Muscle of leg (tissue), 3 donors: ENCODE measurements at regions not wholly inside any gene's neighbourhood (a gene's known extent, or its start where the extent isn't known, plus 50 kb on each side); places are given as distances from the start of the nearest gene placed in this dataset.

Experiments
- DNase-seq: peaks from one replicate; pipeline ENCODE4 v3.0.0; 2013
- H3K27ac ChIP-seq: one replicate; pipeline ENCODE4 v1.5.1; 2013; ENCODE audit warnings: mild to moderate bottlenecking, low read length, control low read depth
- H3K27me3 ChIP-seq: one replicate; pipeline ENCODE4 v1.6.1; 2013; ENCODE audit warnings: low read length; ENCODE audit not compliant: control insufficient read depth, insufficient read depth
- H3K36me3 ChIP-seq: one replicate; pipeline ENCODE4 v1.6.1; 2013; ENCODE audit warnings: low read length; ENCODE audit not compliant: control insufficient read depth, insufficient read depth
- H3K4me1 ChIP-seq: one replicate; pipeline ENCODE4 v1.6.1; 2013; ENCODE audit warnings: low read length; ENCODE audit not compliant: control insufficient read depth, insufficient read depth
- H3K4me3 ChIP-seq: one replicate; pipeline ENCODE4 v1.5.1; 2013; ENCODE audit warnings: low read length, control low read depth
- H3K9me3 ChIP-seq: replicated peaks from 2 replicates; pipeline ENCODE4 v1.6.1; 2013; ENCODE audit warnings: low read depth, low read length; ENCODE audit not compliant: control insufficient read depth
- WGBS: methylation state at CpG from one replicate; pipeline ENCODE4 v1.1.5; 2013; ENCODE audit warnings: missing lambda C conversion rate; ENCODE audit not compliant: insufficient coverage; 5-methylcytosine and 5-hydroxymethylcytosine counted together

DNA sequence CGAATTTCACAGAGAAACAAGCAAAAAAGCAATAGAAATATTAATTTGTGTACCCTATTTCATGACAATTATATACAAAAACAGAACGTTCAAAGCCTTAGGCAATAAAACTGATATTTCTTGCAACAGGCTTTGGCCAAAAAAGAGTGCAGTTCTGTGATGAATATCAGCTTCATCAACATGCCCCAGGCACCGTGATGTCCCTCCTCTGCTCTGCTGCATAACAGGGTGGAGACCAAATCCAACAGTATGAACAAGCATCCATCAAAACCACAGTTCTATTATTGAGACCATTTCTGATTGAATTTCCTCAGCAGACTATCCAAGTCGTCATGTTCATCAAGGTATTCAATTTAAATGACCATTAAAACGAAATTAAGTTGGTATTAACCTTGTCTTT, 722.6 kb upstream of the NRSN1 start:
- 75% methylated on average over 2 of the region's 5 CpGs for WGBS
- Histone ChIP-seq H3K4me1 (no peaks in the 10 kb centered on the region), H3K4me3 (no peak overlapping the region), H3K9me3 (no peaks in the 10 kb centered on the region), H3K36me3 (no peaks in the 10 kb centered on the region), H3K27ac (no peak overlapping the region), H3K27me3 (no peaks in the 10 kb centered on the region)
- DNase-seq, result no peak

DNA sequence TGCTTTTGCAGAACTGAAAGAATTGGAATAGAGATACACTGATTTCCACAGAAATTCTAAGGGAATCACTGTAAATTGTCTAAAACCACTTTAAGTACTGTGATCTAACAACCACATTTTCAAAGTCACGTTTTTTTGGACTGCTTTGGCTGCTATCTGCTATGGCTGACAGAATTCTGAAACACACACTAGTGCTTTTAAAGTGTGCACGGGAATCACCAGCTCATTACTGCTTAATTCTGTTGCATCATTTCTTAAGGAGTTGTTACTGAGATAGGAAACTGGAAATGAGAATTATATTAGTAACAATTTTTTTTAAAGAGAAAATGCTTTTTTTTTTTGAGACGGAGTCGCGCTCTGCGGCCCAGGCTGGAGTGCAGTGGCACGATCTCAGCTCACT, 716.5 kb upstream of the NRSN1 start:
- Histone ChIP-seq H3K4me1 (no peaks in the 10 kb centered on the region), H3K27me3 (no peaks in the 10 kb centered on the region), H3K27ac (no peak overlapping the region), H3K36me3 (no peaks in the 10 kb centered on the region), H3K9me3 (no peaks in the 10 kb centered on the region), H3K4me3 (no peak overlapping the region)
- 40% methylated on average over 1 of the region's 7 CpGs for WGBS
- no peak for DNase-seq

DNA sequence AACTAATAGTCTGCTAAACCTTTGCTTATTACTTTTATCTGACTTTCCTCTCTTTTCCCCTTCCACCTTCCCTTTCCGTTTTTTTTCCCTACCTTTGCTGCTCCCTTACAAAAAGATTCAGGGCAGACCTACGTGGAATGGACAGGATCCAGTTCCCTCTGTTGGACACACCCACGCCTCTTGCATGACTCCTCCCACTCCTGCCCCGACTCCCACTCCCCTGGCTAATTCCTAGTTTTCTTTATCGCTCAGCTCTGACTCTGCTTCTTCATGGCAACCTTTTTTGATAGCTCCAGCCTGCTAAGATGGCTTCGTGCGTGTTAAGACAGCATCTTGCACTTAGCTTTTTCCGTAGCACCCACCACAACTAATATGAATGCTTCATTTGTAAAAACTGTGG, 715.6 kb upstream of the NRSN1 start:
- Histone ChIP-seq H3K36me3 (no peaks in the 10 kb centered on the region), H3K4me1 (no peaks in the 10 kb centered on the region)
- WGBS, result 86% methylated on average over 8 of the region's 8 CpGs

GRCh38 chr6:23412770-23413169, 713.2 kb upstream of the NRSN1 start:
- Histone ChIP-seq H3K4me1 (no peaks in the 10 kb centered on the region), H3K27ac (no peak overlapping the region), H3K9me3 (no peaks in the 10 kb centered on the region), H3K27me3 (no peaks in the 10 kb centered on the region), H3K4me3 (no peak overlapping the region), H3K36me3 (no peaks in the 10 kb centered on the region)
- DNase-seq, result no peak

More for the DNA sequence above, 715.6 kb upstream of the NRSN1 start:
- Histone ChIP-seq H3K27ac (no peak overlapping the region), H3K9me3 (no peaks in the 10 kb centered on the region), H3K27me3 (no peaks in the 10 kb centered on the region), H3K4me3 (no peak overlapping the region)
- DNase-seq, result no peak

DNA sequence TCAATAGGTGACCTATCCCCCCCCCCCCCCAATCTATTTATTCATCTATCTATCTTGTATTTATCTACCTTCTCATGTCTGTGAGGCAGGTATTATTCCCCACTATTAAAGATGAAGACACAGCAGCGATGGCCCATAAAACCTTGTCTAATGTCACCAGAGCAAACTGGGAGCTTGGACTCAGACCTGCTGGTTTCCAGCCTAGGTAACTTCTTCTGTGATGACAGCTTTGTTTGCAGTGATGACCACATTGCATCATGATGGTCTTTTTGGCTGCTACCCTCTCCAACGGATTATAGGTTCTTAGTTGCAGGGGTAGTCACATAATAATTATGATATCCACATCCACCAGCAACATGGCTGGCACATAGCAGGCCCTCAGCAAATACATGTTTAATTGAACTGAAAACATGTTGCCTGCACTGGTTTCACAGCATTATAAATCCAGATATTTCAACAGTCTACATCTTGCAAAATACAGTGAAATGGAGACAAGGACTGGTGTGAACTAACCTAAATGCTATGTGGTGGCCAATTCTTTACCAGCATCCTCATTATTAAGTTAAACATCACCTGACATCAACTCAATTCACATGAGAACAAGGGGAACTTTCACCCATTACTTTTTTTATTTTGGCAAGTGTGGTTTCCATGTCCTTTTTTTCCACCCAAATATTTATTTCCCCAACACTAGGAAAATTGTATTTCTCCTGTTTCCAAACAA, 712.5 kb upstream of the NRSN1 start:
- H3K27ac ChIP-seq, result peak overlapping the region; percentile 16
- no peak for DNase-seq
- H3K4me3 ChIP-seq, result no peak overlapping the region
- no peaks in the 10 kb centered on the region for H3K27me3 ChIP-seq
- H3K4me1 ChIP-seq, result no peaks in the 10 kb centered on the region
- no peaks in the 10 kb centered on the region for H3K9me3 ChIP-seq
- H3K36me3 ChIP-seq, result no peaks in the 10 kb centered on the region
- 100% methylated on average over 1 of the region's 2 CpGs for WGBS

- Histone ChIP-seq H3K27ac (peak overlapping the region; percentile 16), H3K4me1 (no peaks in the 10 kb centered on the region), H3K9me3 (no peaks in the 10 kb centered on the region), H3K4me3 (no peak overlapping the region), H3K36me3 (no peaks in the 10 kb centered on the region), H3K27me3 (no peaks in the 10 kb centered on the region)
- DNase-seq, result peak; percentile 87
- WGBS, result no CpG with 5 or more reads among the region's 2 CpGs
Observed at GRCh38 chr6:23414051-23414445, 712.0 kb upstream of the NRSN1 start.

DNA sequence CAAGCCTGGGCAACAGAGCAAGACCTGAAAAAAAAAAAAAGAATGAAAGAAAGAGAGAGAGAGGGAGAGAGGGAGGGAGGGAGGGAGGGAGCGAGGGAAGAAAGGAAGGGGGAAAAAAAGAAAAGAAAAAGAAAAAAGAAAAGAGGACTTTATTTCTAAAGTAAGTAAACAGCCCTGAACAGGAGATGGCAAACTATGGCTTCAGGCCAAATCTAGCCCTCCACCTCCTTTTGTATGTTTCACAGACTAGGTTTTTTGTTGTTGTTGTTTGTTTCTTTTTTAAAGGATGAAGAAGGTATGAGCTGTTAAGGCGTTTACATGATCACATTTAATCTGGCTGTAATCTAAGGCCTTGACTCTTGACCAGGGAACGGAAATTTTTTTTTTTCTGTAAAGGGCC, 711.1 kb upstream of the NRSN1 start:
- WGBS, result no CpG with 5 or more reads among the region's 3 CpGs
- no peak for DNase-seq
- Histone ChIP-seq H3K36me3 (no peaks in the 10 kb centered on the region), H3K4me3 (no peak overlapping the region), H3K9me3 (no peaks in the 10 kb centered on the region), H3K4me1 (no peaks in the 10 kb centered on the region), H3K27ac (no peak overlapping the region), H3K27me3 (no peaks in the 10 kb centered on the region)

GRCh38 chr6:23415819-23416427, 710.1 kb upstream of the NRSN1 start:
- no peaks in the 10 kb centered on the region for H3K4me1 ChIP-seq
- WGBS, result 92% methylated on average over 5 of the region's 5 CpGs
- H3K27me3 ChIP-seq, result no peaks in the 10 kb centered on the region
- H3K36me3 ChIP-seq, result no peaks in the 10 kb centered on the region
- H3K9me3 ChIP-seq, result no peaks in the 10 kb centered on the region
- no peak overlapping the region for H3K27ac ChIP-seq
- no peak overlapping the region for H3K4me3 ChIP-seq
- DNase-seq, result no peak

DNA sequence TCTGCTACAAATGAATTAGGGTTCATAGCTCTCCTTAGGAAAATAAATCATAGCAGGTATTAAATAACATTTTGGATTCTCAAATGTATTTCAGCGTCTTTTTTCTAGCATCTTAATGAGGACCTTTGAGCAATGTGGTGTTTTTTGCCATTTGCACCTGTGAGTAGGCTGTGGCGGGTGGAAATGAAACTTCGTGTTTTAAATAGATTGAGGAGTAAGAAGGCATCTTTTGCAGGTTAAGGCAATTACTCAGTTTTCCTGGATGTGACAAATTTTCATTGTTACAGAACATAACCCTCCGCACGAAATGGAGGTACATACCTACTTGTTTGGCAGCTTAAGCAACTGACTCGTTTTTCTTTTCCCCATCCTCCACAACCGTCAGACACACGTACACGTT, 708.9 kb upstream of the NRSN1 start:
- Histone ChIP-seq H3K9me3 (no peaks in the 10 kb centered on the region), H3K27me3 (no peaks in the 10 kb centered on the region), H3K4me1 (no peaks in the 10 kb centered on the region), H3K36me3 (no peaks in the 10 kb centered on the region), H3K4me3 (no peak overlapping the region), H3K27ac (no peak overlapping the region)
- 75% methylated on average over 1 of the region's 9 CpGs for WGBS
- no peak for DNase-seq

DNA sequence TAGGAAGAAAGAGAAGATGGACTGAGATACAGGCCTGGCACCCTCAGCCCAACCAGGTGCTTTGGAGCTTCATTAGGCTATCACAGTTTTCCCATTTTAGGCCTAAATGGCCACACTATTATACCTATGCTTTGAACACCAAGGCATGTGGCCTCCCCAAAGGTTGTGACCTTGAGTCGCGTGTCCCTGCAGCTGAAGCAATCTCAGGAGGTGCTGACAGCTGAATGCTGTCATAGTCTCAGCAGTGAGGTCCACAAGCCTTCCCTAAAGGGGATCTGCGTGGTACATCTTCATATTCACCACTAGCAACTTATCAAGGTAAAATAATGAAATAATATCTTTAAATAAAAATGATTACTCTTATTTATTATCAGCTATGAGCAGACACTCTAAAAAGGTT, 707.9 kb upstream of the NRSN1 start:
- H3K27ac ChIP-seq, result no peak overlapping the region
- H3K36me3 ChIP-seq, result no peaks in the 10 kb centered on the region
- WGBS, result no CpG with 5 or more reads among the region's 3 CpGs
- no peaks in the 10 kb centered on the region for H3K27me3 ChIP-seq
- no peak for DNase-seq
- no peaks in the 10 kb centered on the region for H3K4me1 ChIP-seq
- H3K4me3 ChIP-seq, result no peak overlapping the region
- no peaks in the 10 kb centered on the region for H3K9me3 ChIP-seq

DNA sequence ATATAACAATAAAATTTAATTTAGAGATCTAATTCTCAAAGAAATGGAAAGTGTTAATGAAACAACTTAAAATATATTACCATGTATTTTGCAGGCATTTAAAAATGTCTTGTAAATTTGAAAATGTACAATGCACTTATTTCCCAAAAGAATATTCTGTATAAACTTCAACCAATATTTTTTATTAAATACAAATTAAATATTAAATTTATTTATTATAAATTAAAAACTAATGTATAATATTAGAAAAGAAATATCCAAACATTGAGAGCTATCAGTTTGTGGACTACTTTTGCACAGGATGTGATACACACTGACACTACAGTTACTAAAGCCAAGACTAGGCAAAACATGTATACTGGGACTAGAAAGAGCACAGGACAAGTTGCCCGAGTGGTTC, 707.0 kb upstream of the NRSN1 start:
- no peak for DNase-seq
- H3K27me3 ChIP-seq, result no peaks in the 10 kb centered on the region
- WGBS, result no CpG with 5 or more reads among the region's 1 CpG
- no peak overlapping the region for H3K27ac ChIP-seq
- no peaks in the 10 kb centered on the region for H3K36me3 ChIP-seq
- H3K4me3 ChIP-seq, result no peak overlapping the region
- H3K9me3 ChIP-seq, result no peaks in the 10 kb centered on the region
- H3K4me1 ChIP-seq, result no peaks in the 10 kb centered on the region
